ENCODE measurements at regions not wholly inside any gene's neighbourhood (a gene's known extent, or its start where the extent isn't known, plus 50 kb on each side); places are given as distances from the start of the nearest gene placed in this dataset.

GRCh38 chr9:119667163-119667562 is 297.9 kb upstream of the BRINP1 start:
- no peak for TF ChIP-seq ATF3 (IDR thresholded peaks at IDR 0.05)
- TF ChIP-seq, protein P1, sequence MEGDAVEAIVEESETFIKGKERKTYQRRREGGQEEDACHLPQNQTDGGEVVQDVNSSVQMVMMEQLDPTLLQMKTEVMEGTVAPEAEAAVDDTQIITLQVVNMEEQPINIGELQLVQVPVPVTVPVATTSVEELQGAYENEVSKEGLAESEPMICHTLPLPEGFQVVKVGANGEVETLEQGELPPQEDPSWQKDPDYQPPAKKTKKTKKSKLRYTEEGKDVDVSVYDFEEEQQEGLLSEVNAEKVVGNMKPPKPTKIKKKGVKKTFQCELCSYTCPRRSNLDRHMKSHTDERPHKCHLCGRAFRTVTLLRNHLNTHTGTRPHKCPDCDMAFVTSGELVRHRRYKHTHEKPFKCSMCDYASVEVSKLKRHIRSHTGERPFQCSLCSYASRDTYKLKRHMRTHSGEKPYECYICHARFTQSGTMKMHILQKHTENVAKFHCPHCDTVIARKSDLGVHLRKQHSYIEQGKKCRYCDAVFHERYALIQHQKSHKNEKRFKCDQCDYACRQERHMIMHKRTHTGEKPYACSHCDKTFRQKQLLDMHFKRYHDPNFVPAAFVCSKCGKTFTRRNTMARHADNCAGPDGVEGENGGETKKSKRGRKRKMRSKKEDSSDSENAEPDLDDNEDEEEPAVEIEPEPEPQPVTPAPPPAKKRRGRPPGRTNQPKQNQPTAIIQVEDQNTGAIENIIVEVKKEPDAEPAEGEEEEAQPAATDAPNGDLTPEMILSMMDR (IDR thresholded peaks at IDR 0.05; ENCODE audit: low read depth, low read length, missing input control) = no peak
- TF ChIP-seq HNF4G (IDR thresholded peaks at IDR 0.05) = no peak
- no peak for TF ChIP-seq MAX (IDR thresholded peaks at IDR 0.05)
- no peak for TF ChIP-seq GABPA (IDR thresholded peaks at IDR 0.05 in 1 of 2, conservative IDR thresholded peaks at IDR 0.05 in 1 of 2)
- TF ChIP-seq RAD21 (IDR thresholded peaks at IDR 0.05) = no peak
- TF ChIP-seq JUND (IDR thresholded peaks at IDR 0.05) = no peak
- TF ChIP-seq, protein P2, sequence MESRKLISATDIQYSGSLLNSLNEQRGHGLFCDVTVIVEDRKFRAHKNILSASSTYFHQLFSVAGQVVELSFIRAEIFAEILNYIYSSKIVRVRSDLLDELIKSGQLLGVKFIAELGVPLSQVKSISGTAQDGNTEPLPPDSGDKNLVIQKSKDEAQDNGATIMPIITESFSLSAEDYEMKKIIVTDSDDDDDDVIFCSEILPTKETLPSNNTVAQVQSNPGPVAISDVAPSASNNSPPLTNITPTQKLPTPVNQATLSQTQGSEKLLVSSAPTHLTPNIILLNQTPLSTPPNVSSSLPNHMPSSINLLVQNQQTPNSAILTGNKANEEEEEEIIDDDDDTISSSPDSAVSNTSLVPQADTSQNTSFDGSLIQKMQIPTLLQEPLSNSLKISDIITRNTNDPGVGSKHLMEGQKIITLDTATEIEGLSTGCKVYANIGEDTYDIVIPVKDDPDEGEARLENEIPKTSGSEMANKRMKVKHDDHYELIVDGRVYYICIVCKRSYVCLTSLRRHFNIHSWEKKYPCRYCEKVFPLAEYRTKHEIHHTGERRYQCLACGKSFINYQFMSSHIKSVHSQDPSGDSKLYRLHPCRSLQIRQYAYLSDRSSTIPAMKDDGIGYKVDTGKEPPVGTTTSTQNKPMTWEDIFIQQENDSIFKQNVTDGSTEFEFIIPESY (IDR thresholded peaks at IDR 0.05) = no peak

All from liver (tissue), 3 donors.